Activated T-helper 1 cell treated with anti-CD3 and anti-CD28 coated beads, Interleukin-2, amount 50 U/mL, for 16 hours (primary cell): ENCODE measurements at regions not wholly inside any gene's neighbourhood (a gene's known extent, or its start where the extent isn't known, plus 50 kb on each side); places are given as distances from the start of the nearest gene placed in this dataset.
"Not testable (repeated sequence)": the region's sequence is repeated elsewhere in the genome, so short reads cannot be mapped to it uniquely, and the experiment has no call there.

Experiments used
- DNase-seq, 2 donors: peaks; one replicate each; pipeline ENCODE4 v3.0.0-alpha.2; 2020; ENCODE audit warnings: low read depth in 1 of 2, low spot score in 1 of 2

DNA sequence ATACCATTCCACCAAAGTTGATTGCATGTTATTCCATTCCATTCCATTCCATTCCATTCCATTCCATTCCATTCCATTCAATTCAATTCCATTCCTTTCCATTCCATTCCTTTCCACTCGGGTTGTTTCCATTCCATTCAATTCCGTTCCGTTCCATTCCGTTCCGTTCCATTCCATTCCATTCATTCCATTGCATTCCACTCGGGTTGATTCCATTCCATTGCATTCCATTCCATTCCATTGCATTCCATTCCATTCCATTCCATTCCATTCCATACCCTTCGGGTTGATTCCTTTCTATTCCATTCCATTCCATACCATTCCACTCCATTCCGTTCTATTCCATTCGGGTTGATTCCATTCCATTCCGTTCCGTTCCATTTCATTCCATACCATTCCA, 166.9 kb downstream of the CWH43 start:
- not testable (repeated sequence) for DNase-seq

DNA sequence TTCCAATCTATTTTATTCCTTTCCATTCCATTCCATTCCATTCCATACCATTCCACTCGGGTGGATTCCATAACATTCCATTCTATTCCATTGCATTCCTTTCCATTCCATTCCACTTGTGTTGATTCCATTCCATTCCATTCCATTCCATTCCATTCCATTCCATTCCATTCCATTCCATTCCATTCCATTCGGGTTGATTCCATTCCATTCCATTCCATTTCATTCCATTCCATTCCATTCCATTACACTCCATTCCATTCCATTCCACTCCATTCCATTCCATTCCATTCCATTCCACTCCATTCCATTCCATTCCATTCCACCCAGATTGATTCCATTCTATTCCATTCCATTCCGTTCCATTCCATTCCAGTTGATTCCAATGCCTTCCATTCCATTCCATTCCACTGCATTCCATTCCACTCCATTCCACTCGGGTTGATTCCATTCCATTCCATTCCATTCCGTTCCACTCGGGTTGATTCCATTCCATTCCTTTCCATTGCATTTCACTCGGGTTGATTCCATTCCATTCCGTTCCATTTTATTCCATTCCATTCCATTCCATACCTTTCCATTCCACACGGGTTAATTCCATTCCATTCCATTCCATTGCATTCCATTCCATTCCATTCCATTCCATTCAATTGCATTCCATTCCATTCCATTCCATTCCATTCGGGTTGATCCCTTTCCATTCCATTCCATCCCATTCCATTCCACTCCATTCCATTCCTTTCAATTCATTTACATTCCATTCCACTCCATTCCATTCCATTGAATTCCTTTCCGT, 168.4 kb downstream of the CWH43 start:
- DNase-seq: not testable (repeated sequence)

DNA sequence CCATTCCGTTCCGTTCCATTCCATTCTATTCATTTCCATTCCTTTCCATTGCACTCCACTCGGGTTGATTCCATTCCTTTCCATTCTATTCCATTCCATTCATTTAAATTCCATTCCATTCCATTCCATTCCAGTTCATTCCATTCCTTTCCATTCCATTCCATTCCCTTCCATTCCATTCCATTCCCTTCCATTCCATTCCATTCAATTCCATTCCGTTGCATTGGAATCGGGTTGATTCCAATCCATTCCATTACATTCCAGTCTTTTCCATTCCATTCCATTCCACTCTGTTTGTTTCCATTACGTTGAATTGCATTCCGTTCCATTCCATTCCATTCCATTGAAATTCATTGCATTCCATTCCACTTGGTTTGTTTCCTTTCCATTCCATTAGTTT, 169.2 kb downstream of the CWH43 start:
- not testable (repeated sequence) for DNase-seq

GRCh38 chr4:49156309-49156708, 170.2 kb downstream of the CWH43 start:
- not testable (repeated sequence) for DNase-seq

DNA sequence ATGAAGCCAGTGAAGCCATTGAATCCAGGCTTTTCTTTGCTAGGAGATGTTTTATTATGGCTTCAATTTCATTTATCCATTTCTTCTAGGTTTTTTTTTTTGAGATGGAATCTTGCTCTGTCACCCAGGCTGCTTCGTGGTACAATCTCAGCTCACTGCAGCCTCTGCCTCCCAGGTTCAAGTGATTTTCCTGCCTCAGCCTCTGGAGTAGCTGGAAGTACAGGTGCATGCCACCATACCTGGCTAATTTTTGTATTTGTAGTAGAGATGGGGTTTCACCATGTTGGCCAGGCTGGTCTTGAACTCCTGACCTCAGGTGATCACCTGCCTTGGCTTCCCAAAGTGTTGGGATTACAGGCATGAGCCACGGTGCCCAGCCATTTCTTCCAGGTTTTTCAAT, 171.6 kb downstream of the CWH43 start:
- DNase-seq: not testable (repeated sequence)

GRCh38 chr4:49161111-49161541, 175.1 kb downstream of the CWH43 start:
- DNase-seq: not testable (repeated sequence)

GRCh38 chr4:49164916-49165315, 178.8 kb downstream of the CWH43 start:
- DNase-seq: not testable (repeated sequence)

GRCh38 chr4:49177847-49178246, 191.8 kb downstream of the CWH43 start:
- DNase-seq: not testable (repeated sequence)

DNA sequence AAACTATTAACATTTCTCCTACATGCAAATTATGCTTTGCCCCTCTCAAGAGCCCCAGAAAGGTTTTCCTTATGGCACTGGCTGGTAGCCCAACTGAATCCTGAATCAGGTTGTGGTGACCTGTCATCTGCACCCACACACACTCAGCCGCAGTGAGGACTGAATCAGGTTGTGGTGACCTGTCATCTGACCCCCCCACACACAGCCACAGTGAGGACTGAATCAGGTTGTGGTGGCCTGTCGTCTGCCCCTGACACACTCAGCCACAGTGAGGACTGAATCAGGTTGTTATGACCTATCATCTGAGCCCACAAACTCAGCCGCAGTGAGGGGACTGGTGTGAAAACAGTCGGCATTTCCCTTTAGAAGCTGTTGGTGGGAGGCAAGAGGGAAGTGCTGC, 195.0 kb downstream of the CWH43 start:
- DNase-seq: not testable (repeated sequence)

- DNase-seq: not testable (repeated sequence)
Measured at GRCh38 chr4:49211396-49212194, 225.5 kb downstream of the CWH43 start.

- DNase-seq: not testable (repeated sequence)
Measured at GRCh38 chr4:49213250-49213649, 227.2 kb downstream of the CWH43 start.

DNA sequence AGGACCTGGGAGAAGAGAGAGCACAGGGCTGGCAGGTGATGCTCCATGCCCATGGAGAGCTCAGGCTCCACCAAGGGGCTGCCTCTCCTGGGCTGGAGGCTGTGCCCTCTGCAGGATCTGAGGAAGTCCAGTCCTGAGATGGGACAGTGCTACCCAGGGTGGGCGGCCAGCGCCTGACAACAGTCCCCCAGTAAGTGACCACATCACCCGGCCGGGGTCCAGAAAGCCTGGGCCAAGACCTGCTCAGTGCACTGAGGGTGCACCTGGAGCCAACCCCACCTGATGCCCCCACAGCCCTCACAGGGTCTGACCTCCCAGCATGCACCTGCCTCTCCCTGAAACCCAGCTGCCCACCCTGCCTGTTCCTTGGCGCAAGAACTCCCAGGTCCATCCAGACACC, 227.7 kb downstream of the CWH43 start:
- DNase-seq: not testable (repeated sequence)

- not testable (repeated sequence) for DNase-seq
Measured at GRCh38 chr4:49214453-49215081, 228.5 kb downstream of the CWH43 start.

DNA sequence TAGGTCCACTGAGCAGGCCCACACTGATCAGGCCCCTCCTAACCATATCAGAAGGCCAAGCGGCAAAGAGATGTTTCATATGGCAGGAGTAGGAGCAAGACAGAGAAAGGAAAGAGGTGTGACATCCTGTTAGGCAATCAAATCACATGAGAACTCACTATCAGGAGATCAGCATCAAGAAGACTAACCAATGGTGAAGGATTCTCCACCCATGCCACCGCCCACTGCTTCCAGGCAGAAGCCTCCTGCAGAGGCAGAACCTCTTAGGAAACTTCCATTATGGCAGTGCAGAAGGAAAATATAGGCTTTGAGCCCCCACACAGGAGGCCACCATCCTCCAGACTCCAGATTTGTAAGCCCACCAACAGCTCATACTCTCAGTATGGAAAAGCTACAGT, 229.0 kb downstream of the CWH43 start:
- DNase-seq: not testable (repeated sequence)

DNA sequence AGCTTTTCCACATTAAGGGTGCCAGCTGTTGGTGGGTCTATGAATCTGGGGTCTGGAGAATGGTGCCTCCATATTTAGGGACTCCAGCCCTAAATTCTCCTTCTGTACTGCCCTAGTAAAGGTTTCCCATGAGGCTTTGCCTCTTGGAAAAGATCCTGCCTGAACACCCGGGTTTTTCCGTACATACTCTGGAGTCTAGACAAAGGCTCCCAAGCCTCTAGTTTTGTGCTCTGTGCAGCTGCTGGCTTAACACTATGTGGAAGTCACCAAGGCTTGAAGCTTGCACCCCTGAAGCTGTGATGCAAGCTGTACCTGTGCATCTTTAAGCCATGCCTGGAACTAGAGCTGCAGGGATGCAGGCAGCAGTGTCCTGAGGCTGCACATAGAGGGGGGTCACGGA, 230.5 kb downstream of the CWH43 start:
- DNase-seq: not testable (repeated sequence)

DNA sequence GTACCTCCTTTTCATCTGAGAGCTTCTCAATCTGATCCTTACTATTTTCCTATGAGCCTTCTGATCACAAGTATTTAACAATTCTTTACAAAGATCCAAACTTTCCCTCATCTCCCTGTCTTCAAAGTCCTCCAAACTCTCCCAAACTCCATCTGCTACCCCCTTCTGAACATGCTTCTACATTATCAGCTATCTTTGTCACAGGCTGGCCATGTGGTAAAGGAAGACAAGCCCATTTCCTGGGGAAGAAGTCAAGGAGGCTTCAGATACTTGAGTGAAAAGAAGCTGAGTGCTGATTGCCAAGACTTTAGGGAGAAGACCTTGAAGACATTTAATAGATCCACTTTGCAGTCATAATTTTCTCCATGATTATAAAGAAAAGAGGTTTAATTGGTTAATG, 231.4 kb downstream of the CWH43 start:
- no peak for DNase-seq

GRCh38 chr4:49218094-49218493, 232.0 kb downstream of the CWH43 start:
- not testable (repeated sequence) for DNase-seq

GRCh38 chr4:49218931-49219330, 232.9 kb downstream of the CWH43 start:
- not testable (repeated sequence) for DNase-seq

DNA sequence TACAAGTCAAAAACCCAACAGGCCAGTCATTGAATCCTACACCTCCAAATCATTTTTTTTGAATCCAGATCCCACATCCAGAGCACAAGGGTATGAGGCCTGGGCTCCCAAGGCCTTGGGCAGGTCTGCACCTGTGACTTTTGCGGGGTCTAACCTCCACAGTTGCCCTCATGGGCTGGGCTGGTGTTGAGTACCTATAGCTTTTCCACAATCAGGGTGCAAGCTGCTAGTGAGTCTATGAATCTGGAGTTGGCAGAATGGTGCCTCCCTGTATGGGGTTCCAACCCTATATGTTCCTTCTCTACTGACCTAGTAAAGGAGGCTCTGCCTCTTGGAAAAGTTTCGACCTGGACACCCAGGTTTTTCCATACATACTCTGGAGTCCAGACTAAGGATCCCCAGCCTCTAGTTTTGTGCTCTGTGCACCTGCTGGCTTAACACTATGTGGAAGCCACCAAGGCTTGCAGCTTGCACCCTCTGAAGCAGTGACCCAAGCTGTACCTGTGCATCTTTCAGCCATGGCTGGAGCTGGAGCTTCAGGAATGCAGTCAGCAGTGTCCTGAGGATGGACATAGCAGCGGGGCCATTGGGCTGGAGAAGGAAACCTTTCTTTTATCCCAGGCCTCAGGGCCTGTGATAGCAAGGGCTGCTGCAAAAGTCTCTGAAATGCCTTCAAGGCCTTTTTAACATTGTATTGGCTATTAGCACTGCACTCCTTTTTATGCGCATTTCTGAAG, 233.6 kb downstream of the CWH43 start:
- not testable (repeated sequence) for DNase-seq

DNA sequence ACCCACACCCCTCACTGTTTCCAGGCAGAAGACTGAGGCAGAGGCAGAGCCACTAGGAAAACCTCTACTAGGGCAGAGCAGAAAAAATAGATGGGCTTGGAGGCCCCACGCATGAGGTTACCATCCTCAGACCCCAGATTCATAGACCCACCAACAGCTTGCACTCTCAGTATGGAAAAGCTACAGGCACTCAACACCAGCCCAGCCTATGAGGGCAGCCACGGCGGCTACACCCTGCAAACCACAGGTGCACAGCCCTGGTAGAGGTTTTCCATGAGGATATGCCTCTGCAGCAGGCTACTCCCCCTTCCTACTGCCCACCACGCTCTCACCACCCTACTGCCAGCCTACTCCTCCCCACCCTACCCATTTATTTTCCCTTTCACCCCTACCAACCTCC, 235.1 kb downstream of the CWH43 start:
- DNase-seq: no peak

GRCh38 chr4:49222810-49223209, 236.7 kb downstream of the CWH43 start:
- not testable (repeated sequence) for DNase-seq
